ENCODE measurements at regions not wholly inside any gene's neighbourhood (a gene's known extent, or its start where the extent isn't known, plus 50 kb on each side); places are given as distances from the start of the nearest gene placed in this dataset.
"Not testable (repeated sequence)": the region's sequence is repeated elsewhere in the genome, so short reads cannot be mapped to it uniquely, and the experiment has no call there.

DNA sequence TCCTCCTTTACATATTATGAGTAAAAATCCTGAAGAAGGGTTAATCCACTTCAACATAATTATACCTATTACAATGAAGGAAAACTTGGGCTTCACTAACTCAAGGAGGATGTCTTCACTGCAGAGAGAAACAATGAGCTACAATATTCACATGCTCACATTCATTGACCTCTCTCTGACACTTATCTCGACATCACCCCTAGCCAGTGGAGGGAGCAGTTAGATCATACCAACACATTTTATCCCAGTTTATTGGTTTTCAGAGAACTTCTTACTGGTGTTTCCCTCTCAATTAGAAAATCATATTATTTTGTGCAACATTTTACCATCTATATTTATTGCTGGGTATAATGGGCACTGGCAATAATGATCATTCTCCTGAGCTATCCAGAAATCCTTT is 646.5 kb downstream of the TENT5A start:
- DNase-seq (ENCODE audit: low spot score): no peak

DNA sequence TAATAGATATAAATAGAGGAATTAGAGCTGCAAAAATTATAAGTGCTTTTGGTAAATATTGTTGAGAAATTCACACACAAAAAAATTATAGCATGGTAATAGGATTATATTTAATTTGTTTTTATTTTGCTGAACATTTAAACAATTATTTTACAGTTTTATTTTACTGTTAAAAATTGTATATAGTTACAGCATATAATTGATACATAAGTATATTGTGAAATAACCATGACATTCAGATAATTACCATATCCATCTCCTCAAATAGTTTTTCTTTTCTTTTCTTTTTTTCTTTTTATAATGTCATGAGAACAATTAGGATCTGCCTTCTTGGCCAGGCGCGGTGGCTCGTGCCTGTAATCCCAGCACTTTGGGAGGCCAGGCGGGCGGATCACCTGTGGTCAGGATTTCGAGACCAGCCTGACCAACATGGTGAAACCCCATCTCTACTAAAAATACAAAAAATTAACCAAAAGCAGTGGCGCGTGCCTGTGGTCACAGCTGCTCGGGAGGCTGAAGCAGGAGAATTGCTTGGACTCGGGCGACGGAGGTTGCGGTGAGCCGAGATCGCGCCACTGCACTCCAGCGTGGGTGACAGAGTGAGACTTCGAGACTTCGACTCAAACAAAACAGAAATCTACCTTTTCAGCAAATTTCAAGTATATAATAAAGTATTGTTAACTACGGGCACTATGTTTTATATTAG is 654.2 kb downstream of the TENT5A start:
- no peak for DNase-seq (ENCODE audit: low spot score)

DNA sequence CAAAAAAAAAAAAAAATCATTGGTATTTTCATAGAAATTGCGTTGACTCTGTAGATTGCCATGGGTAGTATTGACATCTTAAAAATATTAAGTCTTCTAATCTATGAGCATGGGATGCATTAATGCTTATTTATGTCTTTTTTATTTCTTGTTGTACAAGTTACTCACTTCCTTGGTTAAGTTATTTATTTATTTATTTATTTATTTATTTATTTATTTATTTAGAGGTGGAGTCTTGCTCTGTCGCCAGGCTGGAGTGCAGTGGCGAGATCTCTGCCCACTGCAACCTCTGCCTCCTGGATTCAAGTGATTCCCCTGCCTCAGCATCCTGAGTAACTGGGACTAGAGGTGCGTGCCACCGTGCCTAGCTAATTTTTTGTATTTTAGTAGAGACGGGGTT is 656.0 kb downstream of the TENT5A start:
- DNase-seq (ENCODE audit: low spot score): not testable (repeated sequence)

DNA sequence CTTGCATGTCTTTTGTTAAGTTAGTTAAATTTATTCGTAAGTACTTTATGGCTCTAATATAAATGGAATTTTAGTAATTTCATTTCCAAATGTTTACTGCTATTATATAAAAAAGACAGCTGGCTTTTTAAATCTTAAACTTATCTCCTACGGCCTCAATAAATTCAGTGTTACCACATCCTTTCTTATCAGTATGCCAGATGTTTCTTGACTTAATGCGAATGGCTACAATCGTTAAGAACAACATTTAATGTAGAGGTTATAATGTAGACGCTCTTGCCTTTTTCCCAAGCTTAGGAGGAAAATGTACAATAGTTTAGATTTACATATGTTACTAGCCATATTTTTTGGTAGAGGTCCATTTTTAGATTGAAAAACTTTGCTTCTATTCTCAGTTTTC is 659.4 kb downstream of the TENT5A start:
- DNase-seq (ENCODE audit: low spot score): no peak

DNA sequence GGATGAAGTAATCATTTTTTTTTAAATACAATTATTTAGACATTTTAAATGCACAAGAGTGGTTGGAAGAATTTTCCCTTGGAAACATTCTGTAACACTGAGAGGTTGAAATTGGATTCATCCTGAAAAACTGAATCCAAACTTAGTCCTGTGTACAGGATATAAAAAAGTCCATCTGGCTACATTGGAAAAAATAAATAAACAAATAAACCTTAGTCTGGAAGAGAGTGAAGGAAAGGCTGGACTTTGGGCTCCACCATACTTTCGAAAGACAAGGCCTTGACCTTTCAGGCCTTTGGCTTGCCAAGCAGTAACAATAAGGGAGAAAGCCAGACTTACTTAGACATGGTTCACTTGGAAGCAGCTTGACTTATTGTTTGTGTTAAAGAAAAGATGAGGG is 664.3 kb downstream of the TENT5A start:
- no peak for DNase-seq (ENCODE audit: low spot score)

DNA sequence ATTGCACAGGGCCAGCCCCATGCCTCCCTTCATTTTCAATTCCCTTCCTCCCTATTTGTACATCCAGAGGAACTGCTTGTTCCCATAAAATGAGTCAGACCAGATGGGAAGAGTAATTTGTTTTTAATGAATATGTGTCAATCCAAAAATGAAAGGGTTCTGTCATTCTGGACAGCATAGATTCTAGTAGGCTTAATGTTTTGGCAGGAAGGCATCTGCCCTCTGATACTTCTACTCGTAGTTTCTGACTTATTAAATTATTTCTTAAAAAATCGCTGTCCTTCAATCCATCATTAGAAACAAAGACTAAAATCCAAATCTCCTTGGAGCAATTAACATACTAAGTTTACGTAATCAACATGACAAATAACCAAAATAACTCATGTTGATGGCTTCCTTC is 665.5 kb downstream of the TENT5A start:
- DNase-seq (ENCODE audit: low spot score): no peak

DNA sequence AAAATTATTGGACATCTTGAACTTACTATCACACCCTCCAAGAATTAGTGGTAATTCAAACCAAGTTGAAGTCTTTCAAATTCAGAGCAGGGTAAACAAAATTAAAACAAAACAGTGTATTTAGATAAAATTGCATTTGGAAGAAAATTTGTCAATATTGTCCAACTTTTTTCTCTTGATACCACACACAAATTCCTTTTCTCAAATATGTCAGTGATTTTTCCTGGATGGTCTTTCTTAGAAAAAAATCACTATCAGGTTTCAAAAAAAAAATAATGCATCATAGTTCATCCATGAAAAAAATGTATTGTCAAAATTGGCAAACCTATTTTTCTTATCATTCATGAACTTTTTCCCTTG is 667.1 kb downstream of the TENT5A start:
- DNase-seq (ENCODE audit: low spot score): no peak

DNA sequence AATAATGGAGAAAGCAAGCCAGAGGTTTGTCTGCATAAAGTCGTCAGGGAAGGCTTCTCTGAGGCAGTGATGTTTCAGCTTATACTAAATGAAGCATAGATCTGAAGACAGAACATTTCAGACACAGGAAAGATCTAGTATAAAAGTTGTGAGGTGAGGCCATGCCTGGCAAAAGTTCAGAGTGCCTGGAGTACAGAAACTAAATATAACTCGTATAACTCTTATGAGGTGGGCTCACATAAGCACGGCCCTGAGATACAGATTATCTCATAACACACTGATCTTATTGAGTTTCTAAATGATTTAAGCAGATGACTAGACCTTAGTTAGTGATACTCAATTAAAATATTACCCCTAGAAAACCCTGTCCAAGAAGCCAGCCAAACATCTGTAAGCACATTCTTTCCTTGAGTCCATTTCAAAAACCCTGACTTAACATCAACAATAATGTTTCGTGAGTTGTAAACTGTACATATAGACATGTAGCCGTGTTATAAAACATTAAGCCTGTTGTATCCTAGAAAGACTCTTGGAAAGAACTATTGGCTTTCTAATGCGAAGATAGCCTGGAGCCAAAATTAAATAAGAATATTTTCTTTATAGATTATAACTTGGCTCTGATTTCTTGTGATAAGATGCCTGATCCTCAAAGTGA is 667.6 kb downstream of the TENT5A start:
- no peak for DNase-seq (ENCODE audit: low spot score)

DNA sequence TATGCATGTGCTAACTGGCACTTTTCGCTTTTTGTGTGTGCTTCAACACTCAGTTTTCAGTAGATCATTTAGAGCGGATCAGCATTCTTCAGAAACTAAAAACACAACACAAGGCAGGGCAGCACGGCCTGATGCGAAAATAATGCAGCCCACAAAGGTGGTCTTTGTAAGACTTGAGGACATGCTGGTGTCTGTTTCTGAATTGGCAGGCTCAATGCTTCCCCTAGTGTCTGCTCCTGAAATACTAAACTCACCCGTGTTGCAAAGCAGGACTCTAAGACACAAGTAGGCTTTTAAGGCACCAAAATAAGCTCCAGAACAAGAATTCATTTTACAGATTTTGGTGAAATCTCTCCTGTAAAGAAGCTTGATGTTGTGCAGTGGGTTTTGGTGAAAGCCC is 676.5 kb downstream of the TENT5A start:
- peak; percentile 8 for DNase-seq (ENCODE audit: low spot score)

DNA sequence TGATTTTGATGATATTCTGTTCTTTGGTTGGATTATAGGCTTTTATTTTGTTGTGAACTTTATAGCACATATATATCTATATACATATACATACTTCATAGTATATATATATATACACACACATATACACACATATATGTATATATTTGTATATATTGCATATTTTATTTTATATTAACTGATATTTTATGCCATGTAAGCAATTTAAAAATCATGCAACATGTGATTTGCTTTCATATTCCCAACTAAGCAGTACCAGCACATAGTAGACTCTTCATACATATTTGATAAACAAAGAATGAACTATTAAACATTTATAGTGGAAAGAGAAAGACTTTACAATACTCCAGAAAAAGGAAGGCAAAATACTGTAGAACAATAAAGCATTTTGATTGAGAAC is 679.2 kb downstream of the TENT5A start:
- DNase-seq (ENCODE audit: low spot score): no peak

DNA sequence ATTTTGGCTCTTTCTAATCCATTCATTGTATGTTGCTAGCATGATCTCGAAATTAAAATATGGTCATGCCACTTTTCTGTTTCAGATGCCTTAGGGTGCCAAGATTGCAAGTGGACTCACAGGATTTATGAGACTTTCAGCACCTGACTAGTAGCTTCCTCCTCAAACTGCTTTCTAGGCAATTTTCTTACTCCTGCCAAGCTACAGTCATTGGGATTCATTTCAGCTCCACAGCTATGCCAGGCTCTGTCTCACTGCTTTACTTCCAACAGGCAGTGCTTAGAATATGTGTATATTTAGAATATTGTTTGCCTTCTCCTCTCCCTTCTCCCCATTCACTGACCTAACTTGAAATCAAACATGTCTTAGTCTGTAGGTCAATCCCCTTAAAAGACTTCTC is 681.4 kb downstream of the TENT5A start:
- no peak for DNase-seq (ENCODE audit: low spot score)

DNA sequence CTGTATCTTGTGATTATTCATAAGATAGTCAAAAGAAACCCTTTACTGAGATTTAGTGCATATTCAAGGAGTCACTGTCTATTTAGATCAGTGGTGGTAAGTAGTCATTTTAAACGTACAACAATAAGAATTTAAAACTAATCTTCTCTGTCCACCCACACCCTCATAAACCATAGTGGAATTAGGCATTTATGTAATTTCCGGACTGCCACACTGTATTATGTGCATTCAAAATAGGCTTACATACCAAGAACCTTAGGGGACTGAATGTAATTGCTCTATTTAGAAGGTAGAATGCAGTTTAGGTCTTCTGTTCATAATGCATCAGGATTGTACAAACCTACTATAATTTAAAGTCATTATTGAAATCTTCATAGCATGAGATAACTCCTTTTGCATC is 685.4 kb downstream of the TENT5A start:
- no peak for DNase-seq (ENCODE audit: low spot score)

DNA sequence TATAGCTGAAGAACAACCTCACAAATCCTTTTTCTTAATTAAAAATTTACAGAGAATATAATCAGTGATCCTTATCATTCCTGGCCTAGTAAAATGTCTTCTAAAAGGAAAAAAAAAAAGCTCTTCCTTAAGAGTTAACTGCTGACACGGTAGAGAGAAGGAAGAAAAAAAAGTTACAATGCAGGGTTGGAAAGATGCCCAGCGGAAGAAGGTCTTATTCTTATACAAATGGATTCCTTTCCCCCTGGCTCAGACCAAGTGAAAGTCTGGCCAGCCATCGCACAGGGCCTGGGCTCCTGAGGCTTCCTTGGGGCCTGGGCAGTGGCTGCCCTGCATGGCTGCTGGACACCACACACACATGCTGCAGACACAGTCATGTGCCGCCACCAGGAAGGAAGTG is 688.6 kb downstream of the TENT5A start:
- no peak for DNase-seq (ENCODE audit: low spot score)

DNA sequence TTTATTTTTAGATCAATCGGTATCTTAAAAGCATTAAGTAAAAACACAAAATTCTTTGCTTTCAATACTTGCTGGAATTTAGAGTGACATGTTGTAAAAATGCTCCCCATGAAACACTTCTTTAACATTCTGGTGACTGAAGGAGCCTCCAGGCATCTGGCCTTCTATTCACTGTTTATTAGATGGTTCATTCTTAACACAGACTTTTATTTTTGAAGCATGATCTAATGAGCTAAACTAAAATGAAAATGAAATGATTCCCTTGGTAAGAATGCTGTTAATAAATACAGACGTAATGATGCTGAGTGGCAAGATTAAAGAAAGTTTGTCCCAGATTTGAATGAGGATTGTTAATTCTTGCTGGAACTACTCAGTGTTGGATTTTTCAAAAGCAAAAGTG is 698.4 kb downstream of the TENT5A start:
- no peak for DNase-seq (ENCODE audit: low spot score)

DNA sequence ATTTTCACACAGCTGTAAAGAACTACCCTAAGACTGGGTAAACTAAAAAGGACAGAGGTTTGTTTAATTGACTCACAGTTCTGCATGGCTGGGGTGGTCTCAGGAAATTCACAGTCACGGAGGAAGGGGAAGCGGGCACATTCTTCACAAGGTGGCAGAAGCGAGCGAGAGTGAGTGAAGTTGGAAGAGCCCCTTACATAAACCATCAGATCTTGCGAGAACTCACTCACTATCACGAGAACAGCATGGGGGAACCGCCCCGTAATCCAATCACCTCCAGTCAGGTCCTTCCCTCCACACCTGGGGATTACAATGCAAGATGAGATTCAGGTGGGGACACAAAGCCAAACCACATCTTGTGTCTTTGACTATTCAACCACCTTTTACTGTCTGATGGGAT is 700.5 kb downstream of the TENT5A start:
- no peak for DNase-seq (ENCODE audit: low spot score)

DNA sequence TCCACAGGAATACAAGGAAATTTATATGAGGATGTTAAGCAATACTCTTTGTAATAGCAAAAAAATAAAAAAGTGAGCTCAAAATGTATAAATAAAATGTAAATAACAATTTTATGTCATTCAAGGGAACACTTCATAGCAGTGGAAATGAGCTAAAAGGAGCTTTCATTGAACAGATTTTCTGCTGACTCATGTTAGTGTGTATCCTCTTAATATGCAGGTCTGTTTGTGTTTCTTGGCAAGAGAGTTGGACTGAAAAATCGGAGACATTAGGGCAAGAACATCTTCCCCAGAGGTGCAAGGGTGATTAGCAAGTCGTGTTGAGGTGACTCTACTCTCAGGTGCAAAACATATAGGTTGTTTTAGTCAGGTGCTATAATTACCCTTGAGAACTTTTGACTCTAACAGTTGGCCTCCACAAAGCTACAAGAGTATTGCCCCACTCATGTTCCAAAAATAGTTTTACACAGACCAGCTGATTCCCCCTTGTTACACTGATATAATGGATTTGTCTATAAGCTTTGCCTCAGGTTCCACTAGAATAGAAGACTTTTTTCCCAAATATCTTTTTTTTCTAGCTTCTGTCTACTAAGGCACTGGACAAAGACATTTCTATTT is 702.9 kb downstream of the TENT5A start:
- no peak for DNase-seq (ENCODE audit: low spot score)

DNA sequence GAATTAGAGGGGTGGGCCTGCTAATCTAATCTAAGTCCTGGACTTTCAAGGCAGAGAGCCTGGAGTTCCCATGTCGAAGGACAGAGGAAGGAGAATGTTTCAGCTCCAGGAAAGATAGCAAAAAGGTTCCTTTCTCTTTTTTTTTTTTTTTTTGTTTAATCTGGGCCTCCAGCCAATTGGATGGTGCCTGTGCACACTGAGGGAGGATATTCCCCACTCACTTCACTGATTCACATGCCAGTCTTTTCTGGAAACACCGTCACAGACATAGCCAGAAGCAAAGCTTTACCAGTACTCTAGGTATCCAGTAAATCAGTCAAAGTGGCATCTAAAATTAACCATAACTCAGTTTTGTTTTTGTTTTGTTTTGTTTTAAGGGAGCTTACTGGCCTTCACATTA is 721.1 kb downstream of the TENT5A start:
- no peak for DNase-seq (ENCODE audit: low spot score)

DNA sequence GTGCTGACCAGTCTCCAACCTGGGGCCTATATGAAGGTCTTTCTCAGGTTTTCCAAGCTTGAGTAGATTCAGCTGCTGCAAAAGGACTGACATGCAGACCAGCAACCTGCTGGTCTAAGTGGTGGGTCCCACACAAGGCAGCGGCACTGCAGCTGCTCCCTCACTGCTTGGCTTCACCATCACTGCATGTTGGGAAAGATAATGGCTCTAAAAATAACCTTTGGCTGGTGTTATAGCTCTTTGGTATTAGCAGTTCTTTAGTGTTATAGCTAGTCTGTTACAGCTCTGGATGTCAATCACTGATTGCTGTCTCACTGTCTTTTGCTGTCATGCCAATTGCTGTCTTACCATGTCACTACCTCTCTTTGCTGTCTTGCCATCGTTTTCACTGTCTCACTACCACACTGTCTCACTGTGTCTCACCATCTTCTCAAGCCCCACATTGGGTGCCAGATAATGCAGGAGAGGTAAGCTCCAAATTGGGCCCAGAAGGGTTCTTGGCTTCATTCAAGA is 726.4 kb downstream of the TENT5A start:
- DNase-seq (ENCODE audit: low spot score): no peak

DNA sequence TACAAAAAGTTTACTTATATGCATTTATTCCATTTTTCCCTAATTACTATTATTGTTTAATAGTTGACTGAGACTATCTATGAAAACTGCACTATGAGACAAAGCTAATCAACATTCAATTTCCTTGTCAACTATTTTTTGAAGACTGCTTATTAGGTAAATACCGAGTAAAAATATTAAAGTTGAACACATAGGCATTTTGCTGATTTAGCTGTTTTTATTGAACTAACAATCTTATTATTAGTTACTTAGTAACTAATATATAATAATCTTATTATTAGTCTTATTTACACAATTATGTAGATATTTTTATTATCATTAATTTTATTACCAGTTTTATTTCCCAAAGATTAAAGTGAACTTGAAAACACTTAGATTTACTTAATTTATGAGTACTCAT is 728.8 kb downstream of the TENT5A start:
- DNase-seq (ENCODE audit: low spot score): no peak

DNA sequence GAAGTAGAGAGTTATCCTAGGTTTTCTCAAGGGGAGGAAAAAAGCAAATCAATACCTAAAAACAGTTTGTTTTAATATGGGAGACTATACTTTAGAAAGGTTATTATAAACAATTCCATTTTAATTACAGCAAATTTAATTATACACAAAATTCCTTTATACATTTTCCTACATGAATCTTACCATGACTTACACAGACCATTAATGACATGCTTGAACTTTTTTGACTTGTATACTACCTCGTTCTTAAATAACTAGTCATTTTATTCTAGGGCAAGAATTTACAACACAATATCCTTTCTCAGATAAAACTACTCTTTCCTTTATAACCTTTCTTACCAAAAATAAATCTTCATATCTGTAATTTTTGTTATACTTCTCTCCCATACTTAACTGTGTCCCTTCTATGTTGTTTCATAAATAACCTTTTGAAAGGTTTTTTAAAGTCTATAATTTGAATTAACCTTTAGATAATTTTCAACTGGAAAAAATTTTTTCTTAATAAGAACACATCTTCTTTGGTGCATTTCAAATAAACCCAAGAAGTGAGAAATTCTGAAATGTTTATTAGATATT is 729.4 kb downstream of the TENT5A start:
- no peak for DNase-seq (ENCODE audit: low spot score)

DNA sequence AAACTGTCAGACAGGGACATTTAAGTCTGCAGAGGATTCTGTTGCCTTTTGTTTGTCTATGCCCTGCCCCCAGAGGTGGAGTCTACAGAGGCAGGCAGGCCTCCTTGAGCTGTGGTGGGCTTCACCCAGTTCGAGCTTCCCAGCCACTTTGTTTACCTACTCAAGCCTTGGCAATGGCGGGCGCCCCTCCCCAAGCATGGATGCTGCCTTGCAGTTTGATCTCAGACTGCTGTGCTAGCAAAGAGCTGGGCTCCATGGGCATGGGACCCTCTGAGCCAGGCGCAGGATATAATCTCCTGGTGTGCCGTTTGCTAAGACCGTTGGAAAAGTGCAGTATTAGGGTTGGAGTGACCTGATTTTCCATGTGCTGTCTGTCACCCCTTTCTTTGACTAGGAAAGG is 734.9 kb downstream of the TENT5A start:
- DNase-seq (ENCODE audit: low spot score): not testable (repeated sequence)

DNA sequence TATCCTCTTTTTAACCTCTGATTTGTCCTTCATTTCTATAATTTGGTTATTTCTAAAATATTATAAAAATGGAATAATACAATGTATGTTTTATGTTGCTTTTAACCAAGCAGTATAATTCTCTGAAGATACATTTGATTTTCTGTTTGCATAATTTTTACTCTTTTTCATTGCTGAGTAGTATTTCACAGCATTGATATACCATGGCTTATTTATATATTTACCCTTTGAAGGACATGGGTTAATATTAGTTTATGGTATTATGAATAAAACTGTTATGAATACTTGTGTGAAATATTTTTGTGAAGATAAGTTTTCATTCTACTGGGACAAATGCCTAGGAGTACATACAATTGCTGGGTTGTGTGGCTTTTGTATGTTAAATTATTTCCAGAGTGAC is 748.6 kb downstream of the TENT5A start:
- DNase-seq (ENCODE audit: low spot score): no peak

DNA sequence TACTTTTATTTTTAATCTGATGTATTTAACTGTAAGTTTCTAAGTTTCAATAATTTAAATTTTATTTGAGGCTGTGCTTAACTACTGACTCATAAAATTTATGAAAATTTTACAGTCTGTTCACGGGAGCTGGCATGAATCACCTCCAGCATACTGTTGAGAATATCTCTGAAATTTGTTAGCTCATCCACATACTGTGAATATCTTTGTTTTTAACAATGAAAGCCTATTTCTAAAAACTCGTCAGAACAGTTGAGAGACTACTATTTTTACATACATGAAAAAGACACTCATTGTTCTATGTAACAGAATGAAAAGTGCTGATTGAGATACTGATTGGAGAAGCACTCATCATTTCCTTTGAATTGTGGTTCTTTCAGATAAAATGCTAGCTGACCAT is 749.3 kb downstream of the TENT5A start:
- peak; percentile 4 for DNase-seq (ENCODE audit: low spot score)
